ENCODE measurements at regions not wholly inside any gene's neighbourhood (a gene's known extent, or its start where the extent isn't known, plus 50 kb on each side); places are given as distances from the start of the nearest gene placed in this dataset.
A peak's percentile ranks its signal among the peaks of the same experiment; 100 is the strongest.
"Not testable (repeated sequence)": the region's sequence is repeated elsewhere in the genome, so short reads cannot be mapped to it uniquely, and the experiment has no call there.

DNA sequence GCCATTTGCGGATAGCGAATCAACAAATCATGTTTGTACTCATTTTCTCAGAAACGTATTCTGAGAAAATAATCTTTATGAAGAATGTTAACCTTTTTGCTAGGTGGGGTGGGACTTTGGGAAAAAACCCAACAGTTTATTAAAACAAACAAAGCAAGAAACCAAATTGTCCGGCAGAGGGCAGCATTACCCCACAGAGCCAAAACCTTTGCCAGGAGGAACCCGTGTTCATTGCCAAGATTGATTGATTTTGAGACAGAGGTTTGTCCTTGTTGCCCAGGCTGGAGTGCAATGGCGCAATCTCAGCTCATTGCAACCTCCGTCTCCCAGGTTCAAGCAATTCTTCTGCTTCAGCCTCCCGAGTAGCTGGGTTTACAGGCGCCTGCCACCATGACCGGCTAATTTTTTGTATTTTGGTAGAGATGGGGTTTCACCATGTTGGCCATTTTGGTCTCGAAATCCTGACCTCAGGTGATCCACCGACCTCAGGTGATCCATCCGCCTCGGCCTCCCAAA, 70.8 kb upstream of the RHOU start:
- Histone ChIP-seq H3K4me1 (ENCODE audit: low read length) (no peaks in the 10 kb centered on the region), H3K79me2 (ENCODE audit: low read length) (no peaks in the 10 kb centered on the region), H4K20me1 (ENCODE audit: insufficient read depth, low read depth, low read length) (0 out of 2 replicates have a peak, but pooled peaks cover 3% of the 10 kb centered on the region), H3K9ac (ENCODE audit: low read length) (no peak overlapping the region), H2AFZ (ENCODE audit: low read length) (no peak overlapping the region), H3K9me3 (ENCODE audit: low read length) (no peaks in the 10 kb centered on the region), H3K36me3 (ENCODE audit: insufficient read depth, low read length) (no peaks in the 10 kb centered on the region), H3K27ac (ENCODE audit: low read length) (no peak overlapping the region), H3K27me3 (ENCODE audit: low read length) (no peaks in the 10 kb centered on the region), H3K4me2 (ENCODE audit: low read depth, low read length, poor library complexity, severe bottlenecking) (no peak overlapping the region), H3K9me2 (replicated peaks; ENCODE audit: insufficient read depth, low read length) (no peaks in the 10 kb centered on the region), H3K4me3 (ENCODE audit: low read length) (no peak overlapping the region)
- DNase-seq = peak; percentile 90

DNA sequence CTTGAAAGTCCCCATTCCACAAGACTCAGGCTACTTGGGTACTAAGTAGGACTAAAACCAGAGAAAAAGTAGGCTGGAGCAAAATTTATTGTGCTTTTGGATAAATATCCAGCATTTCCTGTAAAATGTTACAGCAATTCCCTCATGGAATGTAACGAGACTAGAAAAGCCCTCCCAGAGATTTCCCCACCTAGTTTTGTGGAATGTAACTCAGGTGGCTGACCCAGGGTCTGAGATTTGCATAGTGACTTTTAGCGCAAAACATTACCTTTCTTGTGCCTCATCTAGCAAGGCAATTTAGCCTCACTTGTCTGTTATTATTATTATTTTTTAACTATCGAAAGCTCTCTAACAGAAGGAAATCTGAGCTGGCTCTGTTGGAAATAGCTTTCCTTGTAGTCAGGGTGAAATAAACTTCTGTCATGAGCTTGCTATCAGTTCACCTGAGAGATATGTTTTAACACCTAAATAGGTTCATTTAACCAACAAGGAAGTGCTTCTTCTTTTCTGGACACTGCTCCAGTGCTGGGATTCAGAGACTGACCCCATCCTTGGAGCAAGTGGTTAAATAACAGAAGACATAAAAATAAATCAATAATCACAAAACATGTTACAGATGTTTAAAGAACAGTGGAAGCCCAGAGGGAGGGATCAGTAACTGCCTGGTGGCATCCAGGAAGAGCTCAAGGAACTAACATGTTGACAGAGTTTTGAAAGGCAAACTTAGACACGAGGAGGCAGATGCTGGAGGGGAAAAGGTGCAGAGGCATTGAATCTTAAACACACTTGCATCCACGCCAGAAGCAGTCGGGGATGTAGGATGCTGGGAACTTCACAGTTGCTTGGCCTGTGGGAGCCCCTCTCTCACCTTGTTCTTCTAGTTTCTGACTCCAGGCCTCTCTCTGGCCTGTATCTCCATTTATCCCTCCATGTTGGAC, 68.3 kb upstream of the RHOU start:
- no peaks in the 10 kb centered on the region for H3K36me3 ChIP-seq (ENCODE audit: insufficient read depth, low read length)
- DNase-seq = no peak
- H4K20me1 ChIP-seq (ENCODE audit: insufficient read depth, low read depth, low read length) = 0 out of 2 replicates have a peak, but pooled peaks cover 3% of the 10 kb centered on the region
- no peak overlapping the region for H3K4me3 ChIP-seq (ENCODE audit: low read length)
- H3K27me3 ChIP-seq (ENCODE audit: low read length) = no peaks in the 10 kb centered on the region
- no peaks in the 10 kb centered on the region for H3K4me1 ChIP-seq (ENCODE audit: low read length)
- no peak overlapping the region for H3K27ac ChIP-seq (ENCODE audit: low read length)
- H3K9me2 ChIP-seq (replicated peaks; ENCODE audit: insufficient read depth, low read length) = no peaks in the 10 kb centered on the region
- H3K79me2 ChIP-seq (ENCODE audit: low read length) = no peaks in the 10 kb centered on the region
- no peak overlapping the region for H3K4me2 ChIP-seq (ENCODE audit: low read depth, low read length, poor library complexity, severe bottlenecking)
- no peaks in the 10 kb centered on the region for H3K9me3 ChIP-seq (ENCODE audit: low read length)
- no peak overlapping the region for H3K9ac ChIP-seq (ENCODE audit: low read length)
- no peak overlapping the region for H2AFZ ChIP-seq (ENCODE audit: low read length)

DNA sequence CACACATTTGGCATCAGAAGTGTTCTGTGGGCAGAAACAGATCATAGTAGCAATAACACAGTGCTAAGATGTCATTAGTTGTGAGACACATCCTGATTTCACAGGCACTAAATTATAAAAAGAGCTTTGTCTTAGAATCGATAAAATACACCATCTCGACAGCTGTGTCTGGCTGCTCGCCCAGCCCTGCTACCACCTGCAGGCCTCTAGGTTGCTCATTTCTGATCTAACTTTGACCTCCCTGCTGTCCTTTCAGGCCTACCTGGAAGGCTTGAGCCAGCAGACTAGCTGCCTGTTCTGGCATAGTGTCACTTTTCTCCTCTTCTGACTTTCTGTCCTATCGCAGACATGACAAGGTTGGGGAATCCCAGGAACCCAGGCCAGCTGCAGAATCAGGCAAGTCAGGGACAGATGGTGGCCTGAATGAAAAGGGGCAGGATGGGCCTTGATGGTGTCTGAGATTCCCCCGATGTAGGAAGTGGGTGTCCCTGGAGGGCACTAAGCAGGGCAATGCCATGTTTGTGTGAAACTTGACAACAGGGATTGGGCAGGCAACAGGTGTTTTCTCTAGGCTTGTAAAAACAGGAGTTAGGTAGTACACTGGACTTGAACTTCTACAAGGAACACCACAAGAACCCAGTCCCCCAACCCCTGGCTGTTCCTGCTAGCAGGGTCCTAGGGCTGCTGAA, 66.6 kb upstream of the RHOU start:
- no peak overlapping the region for H3K4me2 ChIP-seq (ENCODE audit: low read depth, low read length, poor library complexity, severe bottlenecking)
- no peaks in the 10 kb centered on the region for H3K4me1 ChIP-seq (ENCODE audit: low read length)
- no peaks in the 10 kb centered on the region for H3K36me3 ChIP-seq (ENCODE audit: insufficient read depth, low read length)
- H3K9me3 ChIP-seq (ENCODE audit: low read length) = no peaks in the 10 kb centered on the region
- H2AFZ ChIP-seq (ENCODE audit: low read length) = no peak overlapping the region
- no peaks in the 10 kb centered on the region for H3K27me3 ChIP-seq (ENCODE audit: low read length)
- H3K9me2 ChIP-seq (replicated peaks; ENCODE audit: insufficient read depth, low read length) = no peaks in the 10 kb centered on the region
- no peak overlapping the region for H3K4me3 ChIP-seq (ENCODE audit: low read length)
- DNase-seq = no peak
- 0 out of 2 replicates have a peak, but pooled peaks cover 3% of the 10 kb centered on the region for H4K20me1 ChIP-seq (ENCODE audit: insufficient read depth, low read depth, low read length)
- H3K79me2 ChIP-seq (ENCODE audit: low read length) = no peaks in the 10 kb centered on the region
- no peak overlapping the region for H3K9ac ChIP-seq (ENCODE audit: low read length)
- H3K27ac ChIP-seq (ENCODE audit: low read length) = no peak overlapping the region

DNA sequence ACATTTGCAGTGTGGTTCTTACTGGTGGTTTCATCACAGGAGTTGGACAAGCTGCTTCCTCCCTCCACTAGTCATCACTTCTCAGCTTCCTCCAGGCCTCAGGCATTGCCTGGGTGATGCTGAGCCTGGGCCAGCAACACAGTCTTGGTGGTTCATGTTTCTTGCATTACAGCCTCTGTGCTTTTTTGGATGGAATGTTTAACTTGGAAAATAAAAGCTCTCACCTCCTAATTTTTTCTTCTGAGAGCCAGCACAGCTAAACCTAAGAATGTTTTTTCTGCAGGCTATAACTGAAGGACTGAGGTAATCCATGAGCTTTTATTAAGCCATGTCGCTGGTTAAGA, 66.1 kb upstream of the RHOU start:
- H3K9ac ChIP-seq (ENCODE audit: low read length) = no peak overlapping the region
- no peak overlapping the region for H3K27ac ChIP-seq (ENCODE audit: low read length)
- no peaks in the 10 kb centered on the region for H3K9me3 ChIP-seq (ENCODE audit: low read length)
- H3K4me3 ChIP-seq (ENCODE audit: low read length) = no peak overlapping the region
- no peaks in the 10 kb centered on the region for H3K4me1 ChIP-seq (ENCODE audit: low read length)
- DNase-seq = no peak
- H3K79me2 ChIP-seq (ENCODE audit: low read length) = no peaks in the 10 kb centered on the region
- no peak overlapping the region for H3K4me2 ChIP-seq (ENCODE audit: low read depth, low read length, poor library complexity, severe bottlenecking)
- H3K9me2 ChIP-seq (replicated peaks; ENCODE audit: insufficient read depth, low read length) = no peaks in the 10 kb centered on the region
- no peak overlapping the region for H2AFZ ChIP-seq (ENCODE audit: low read length)
- H3K36me3 ChIP-seq (ENCODE audit: insufficient read depth, low read length) = no peaks in the 10 kb centered on the region
- 0 out of 2 replicates have a peak, but pooled peaks cover under 1% of the 10 kb centered on the region for H4K20me1 ChIP-seq (ENCODE audit: insufficient read depth, low read depth, low read length)
- H3K27me3 ChIP-seq (ENCODE audit: low read length) = no peaks in the 10 kb centered on the region

DNA sequence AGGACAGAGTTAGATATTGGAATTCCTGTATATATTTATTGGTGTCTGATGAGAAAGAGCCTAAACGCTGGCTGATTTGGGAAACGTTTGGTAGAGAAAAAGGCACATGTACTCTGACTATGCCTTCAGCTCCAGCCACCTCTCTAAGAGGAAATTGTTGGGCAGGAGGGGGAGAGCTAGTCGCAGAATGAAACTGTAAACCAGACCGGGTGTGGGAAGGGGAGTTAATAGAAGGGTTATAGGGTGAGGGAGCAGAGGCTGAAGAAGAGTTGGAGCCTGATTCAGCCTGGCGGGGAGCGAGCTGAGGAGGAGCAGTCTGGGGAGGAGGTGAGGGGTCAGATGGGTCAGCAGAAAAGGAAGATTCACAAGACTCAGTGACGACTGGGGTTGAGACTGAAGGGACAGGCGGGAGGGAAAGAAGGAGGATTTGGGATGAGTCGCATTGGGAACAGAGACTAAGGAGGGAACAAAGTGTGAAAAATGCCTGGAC, 54.2 kb upstream of the RHOU start:
- not testable (repeated sequence) for H3K9ac ChIP-seq (ENCODE audit: low read length); H3K79me2 ChIP-seq (ENCODE audit: low read length); H3K27ac ChIP-seq (ENCODE audit: low read length); H3K9me2 ChIP-seq (replicated peaks; ENCODE audit: insufficient read depth, low read length); H3K4me3 ChIP-seq (ENCODE audit: low read length); H3K36me3 ChIP-seq (ENCODE audit: insufficient read depth, low read length); H2AFZ ChIP-seq (ENCODE audit: low read length); H3K9me3 ChIP-seq (ENCODE audit: low read length); H3K27me3 ChIP-seq (ENCODE audit: low read length); H3K4me1 ChIP-seq (ENCODE audit: low read length); H4K20me1 ChIP-seq (ENCODE audit: insufficient read depth, low read depth, low read length); DNase-seq; H3K4me2 ChIP-seq (ENCODE audit: low read depth, low read length, poor library complexity, severe bottlenecking)

DNA sequence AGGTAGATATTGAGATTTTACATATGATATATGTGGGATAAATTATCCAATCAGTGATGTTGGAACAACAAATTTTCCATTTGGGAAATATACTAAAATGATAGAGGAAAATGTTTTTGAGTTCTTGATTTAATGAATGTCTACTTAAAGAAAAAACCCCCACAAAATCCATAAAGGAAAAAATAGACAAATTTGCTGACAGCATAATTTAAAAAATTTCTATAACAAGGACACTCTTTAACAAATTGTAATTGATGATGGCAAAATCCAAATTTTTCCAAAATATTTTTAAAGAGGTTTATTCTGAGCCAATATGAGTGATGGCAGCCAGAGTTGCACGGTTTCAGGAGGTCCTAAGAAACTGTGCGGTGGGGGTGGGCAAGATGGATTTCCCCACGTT, 51.9 kb upstream of the RHOU start:
- Histone ChIP-seq H2AFZ (ENCODE audit: low read length) (no peak overlapping the region), H3K9ac (ENCODE audit: low read length) (no peak overlapping the region), H3K36me3 (ENCODE audit: insufficient read depth, low read length) (no peaks in the 10 kb centered on the region), H3K9me2 (replicated peaks; ENCODE audit: insufficient read depth, low read length) (no peaks in the 10 kb centered on the region), H3K4me3 (ENCODE audit: low read length) (no peak overlapping the region), H4K20me1 (ENCODE audit: insufficient read depth, low read depth, low read length) (no peaks in the 10 kb centered on the region), H3K79me2 (ENCODE audit: low read length) (no peaks in the 10 kb centered on the region), H3K9me3 (ENCODE audit: low read length) (no peaks in the 10 kb centered on the region), H3K4me1 (ENCODE audit: low read length) (no peaks in the 10 kb centered on the region), H3K4me2 (ENCODE audit: low read depth, low read length, poor library complexity, severe bottlenecking) (no peak overlapping the region), H3K27ac (ENCODE audit: low read length) (no peak overlapping the region), H3K27me3 (ENCODE audit: low read length) (no peaks in the 10 kb centered on the region)
- DNase-seq = no peak

DNA sequence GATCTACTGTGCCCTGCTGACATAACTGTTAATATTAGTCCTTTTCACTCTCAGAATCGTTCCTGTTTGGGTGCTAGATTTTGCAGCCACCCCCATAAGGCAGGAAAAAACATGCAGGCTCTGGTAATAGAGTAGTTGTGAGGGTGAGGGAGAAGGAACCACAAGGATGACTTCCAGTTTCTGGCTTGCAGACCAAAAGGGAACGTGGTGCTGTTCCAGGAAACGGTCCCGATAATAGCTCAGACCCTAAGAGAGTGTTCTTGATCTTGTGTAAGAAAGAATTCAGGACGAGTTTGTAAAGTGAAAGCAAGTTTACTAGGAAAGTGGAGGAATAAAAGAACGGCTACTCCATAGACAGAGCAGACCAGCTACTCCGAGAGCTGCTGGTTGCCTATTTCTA, 50.7 kb upstream of the RHOU start:
- H3K27ac ChIP-seq (ENCODE audit: low read length) = no peak overlapping the region
- H3K9me3 ChIP-seq (ENCODE audit: low read length) = no peaks in the 10 kb centered on the region
- H3K79me2 ChIP-seq (ENCODE audit: low read length) = no peaks in the 10 kb centered on the region
- no peaks in the 10 kb centered on the region for H3K27me3 ChIP-seq (ENCODE audit: low read length)
- H3K4me3 ChIP-seq (ENCODE audit: low read length) = no peak overlapping the region
- H3K4me2 ChIP-seq (ENCODE audit: low read depth, low read length, poor library complexity, severe bottlenecking) = no peak overlapping the region
- no peaks in the 10 kb centered on the region for H3K9me2 ChIP-seq (replicated peaks; ENCODE audit: insufficient read depth, low read length)
- no peak overlapping the region for H2AFZ ChIP-seq (ENCODE audit: low read length)
- no peaks in the 10 kb centered on the region for H4K20me1 ChIP-seq (ENCODE audit: insufficient read depth, low read depth, low read length)
- no peaks in the 10 kb centered on the region for H3K36me3 ChIP-seq (ENCODE audit: insufficient read depth, low read length)
- DNase-seq = no peak
- no peaks in the 10 kb centered on the region for H3K4me1 ChIP-seq (ENCODE audit: low read length)
- no peak overlapping the region for H3K9ac ChIP-seq (ENCODE audit: low read length)

DNA sequence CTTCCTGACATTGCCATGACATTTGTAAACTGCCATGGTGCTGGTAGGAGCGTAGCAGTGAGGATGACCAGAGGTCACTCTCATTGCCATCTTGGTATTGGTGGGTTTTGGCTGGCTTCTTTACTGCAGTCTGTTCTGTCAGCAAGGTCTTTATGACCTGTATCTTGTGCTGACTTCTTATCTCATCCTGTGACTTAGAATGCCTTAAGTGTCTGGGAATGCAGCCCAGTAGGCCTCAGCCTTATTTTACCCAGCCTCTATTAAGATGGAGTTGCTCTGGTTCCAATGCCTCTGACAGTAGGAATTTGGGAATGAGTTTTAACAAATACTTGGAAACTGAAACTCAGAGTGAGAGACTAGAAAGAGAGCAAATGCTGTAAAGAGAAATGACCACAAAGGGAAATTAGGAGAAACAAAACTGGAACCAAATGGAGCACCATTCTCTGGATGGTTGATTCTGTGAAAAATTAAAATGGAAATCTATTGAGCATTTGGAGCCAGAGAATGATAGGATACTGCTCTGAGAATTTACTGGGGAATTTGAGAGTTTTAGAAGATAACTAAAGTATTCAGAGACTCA, 50.1 kb upstream of the RHOU start:
- H3K4me3 ChIP-seq (ENCODE audit: low read length) = no peak overlapping the region
- no peak overlapping the region for H2AFZ ChIP-seq (ENCODE audit: low read length)
- H3K9ac ChIP-seq (ENCODE audit: low read length) = no peak overlapping the region
- no peaks in the 10 kb centered on the region for H3K79me2 ChIP-seq (ENCODE audit: low read length)
- H3K27me3 ChIP-seq (ENCODE audit: low read length) = no peaks in the 10 kb centered on the region
- no peak overlapping the region for H3K4me2 ChIP-seq (ENCODE audit: low read depth, low read length, poor library complexity, severe bottlenecking)
- H3K4me1 ChIP-seq (ENCODE audit: low read length) = no peaks in the 10 kb centered on the region
- H3K27ac ChIP-seq (ENCODE audit: low read length) = no peak overlapping the region
- H3K9me3 ChIP-seq (ENCODE audit: low read length) = no peaks in the 10 kb centered on the region
- no peak for DNase-seq
- H4K20me1 ChIP-seq (ENCODE audit: insufficient read depth, low read depth, low read length) = no peaks in the 10 kb centered on the region
- H3K36me3 ChIP-seq (ENCODE audit: insufficient read depth, low read length) = no peaks in the 10 kb centered on the region
- no peaks in the 10 kb centered on the region for H3K9me2 ChIP-seq (replicated peaks; ENCODE audit: insufficient read depth, low read length)
